ENCODE measurements at regions not wholly inside any gene's neighbourhood (a gene's known extent, or its start where the extent isn't known, plus 50 kb on each side); places are given as distances from the start of the nearest gene placed in this dataset.

DNA sequence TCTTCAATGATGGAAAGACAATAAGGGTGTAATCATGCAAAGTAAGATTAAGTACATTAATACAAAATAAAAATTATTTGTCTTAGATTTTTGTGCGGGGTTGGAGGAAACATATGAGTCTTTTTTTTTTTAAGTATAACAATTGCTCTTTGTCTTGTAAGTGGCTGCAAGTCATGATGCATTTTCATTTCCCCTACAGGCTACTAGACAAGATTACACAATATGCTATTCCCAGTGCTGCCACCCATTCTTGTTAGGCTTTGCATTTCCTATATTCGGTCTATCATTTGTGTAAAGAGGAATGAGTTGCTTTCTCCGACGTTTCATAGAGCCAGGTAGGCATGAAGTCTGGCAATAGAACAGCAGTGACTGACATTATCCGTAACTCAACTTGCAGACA lies 294.2 kb upstream of the CYLC2 start:
- no peak overlapping the region for H3K27ac ChIP-seq
- H3K27me3 ChIP-seq (replicated peaks; ENCODE audit: insufficient read depth), result no peaks in the 10 kb centered on the region
- H3K4me3 ChIP-seq, result no peak overlapping the region
- DNase-seq (ENCODE audit: low spot score), result no peak
- intact Hi-C loops (cut with DNase I), result no loop called here
- H3K9me3 ChIP-seq, result no peaks in the 10 kb centered on the region
- H3K4me1 ChIP-seq (replicated peaks), result no peaks in the 10 kb centered on the region
- WGBS, result 65% methylated on average over 5 of the region's 5 CpGs
- TF ChIP-seq, protein P1, sequence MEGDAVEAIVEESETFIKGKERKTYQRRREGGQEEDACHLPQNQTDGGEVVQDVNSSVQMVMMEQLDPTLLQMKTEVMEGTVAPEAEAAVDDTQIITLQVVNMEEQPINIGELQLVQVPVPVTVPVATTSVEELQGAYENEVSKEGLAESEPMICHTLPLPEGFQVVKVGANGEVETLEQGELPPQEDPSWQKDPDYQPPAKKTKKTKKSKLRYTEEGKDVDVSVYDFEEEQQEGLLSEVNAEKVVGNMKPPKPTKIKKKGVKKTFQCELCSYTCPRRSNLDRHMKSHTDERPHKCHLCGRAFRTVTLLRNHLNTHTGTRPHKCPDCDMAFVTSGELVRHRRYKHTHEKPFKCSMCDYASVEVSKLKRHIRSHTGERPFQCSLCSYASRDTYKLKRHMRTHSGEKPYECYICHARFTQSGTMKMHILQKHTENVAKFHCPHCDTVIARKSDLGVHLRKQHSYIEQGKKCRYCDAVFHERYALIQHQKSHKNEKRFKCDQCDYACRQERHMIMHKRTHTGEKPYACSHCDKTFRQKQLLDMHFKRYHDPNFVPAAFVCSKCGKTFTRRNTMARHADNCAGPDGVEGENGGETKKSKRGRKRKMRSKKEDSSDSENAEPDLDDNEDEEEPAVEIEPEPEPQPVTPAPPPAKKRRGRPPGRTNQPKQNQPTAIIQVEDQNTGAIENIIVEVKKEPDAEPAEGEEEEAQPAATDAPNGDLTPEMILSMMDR (IDR thresholded peaks at IDR 0.05), result no peak
- no peak for TF ChIP-seq POLR2AphosphoS5 (IDR thresholded peaks at IDR 0.05)
- TF ChIP-seq POLR2A (IDR thresholded peaks at IDR 0.05), result no peak
- no peaks in the 10 kb centered on the region for H3K36me3 ChIP-seq

DNA sequence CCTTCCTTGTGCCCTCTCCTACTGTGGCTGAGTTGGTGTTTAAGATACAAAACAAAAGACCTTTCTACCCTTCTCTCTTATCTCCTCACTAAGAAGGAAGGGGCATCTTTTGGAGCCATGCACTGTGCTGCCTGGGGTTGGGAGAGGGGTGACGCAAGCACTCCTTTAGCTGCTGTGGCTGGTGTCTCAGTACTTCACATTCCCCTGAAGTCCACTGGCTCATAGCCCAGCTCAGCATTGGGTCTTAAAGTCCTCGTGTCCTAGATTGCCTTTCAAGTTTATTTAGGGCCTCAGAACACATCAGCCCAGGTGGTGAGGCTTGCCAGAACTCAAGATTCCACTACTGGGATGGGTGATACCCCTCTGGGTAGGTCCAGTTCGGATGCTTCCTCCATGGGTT lies 325.9 kb upstream of the CYLC2 start:
- intact Hi-C loops (cut with DNase I), result no loop called here

DNA sequence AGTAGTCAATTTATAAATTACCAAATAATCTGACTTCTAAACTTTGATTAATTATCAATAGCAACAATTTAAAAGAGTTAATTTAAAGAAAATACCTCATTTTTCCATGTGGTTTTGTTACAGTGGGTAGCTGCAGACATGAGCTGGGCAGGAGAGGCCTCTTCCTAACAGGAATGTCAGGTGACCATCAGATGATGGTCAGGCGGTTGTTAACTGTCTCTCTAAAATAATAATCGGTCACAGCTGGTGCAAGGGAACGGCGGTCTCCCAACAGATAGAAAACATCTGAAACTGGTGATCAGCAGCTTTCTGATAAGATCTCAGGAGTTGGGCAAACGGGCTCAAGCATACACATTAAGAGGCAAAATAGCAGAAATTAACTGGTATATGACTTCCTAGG lies 342.7 kb upstream of the CYLC2 start:
- Histone ChIP-seq H3K36me3 (no peaks in the 10 kb centered on the region), H3K27ac (no peak overlapping the region), H3K9me3 (no peaks in the 10 kb centered on the region), H3K27me3 (replicated peaks; ENCODE audit: insufficient read depth) (no peaks in the 10 kb centered on the region), H3K4me3 (no peak overlapping the region), H3K4me1 (replicated peaks) (no peaks in the 10 kb centered on the region)
- intact Hi-C loops (cut with DNase I), result no loop called here
- no peak for TF ChIP-seq POLR2AphosphoS5 (IDR thresholded peaks at IDR 0.05)
- no peak for DNase-seq (ENCODE audit: low spot score)
- WGBS, result 71% methylated on average over 5 of the region's 5 CpGs

More for the DNA sequence above, 325.9 kb upstream of the CYLC2 start:
- H3K27me3 ChIP-seq (replicated peaks; ENCODE audit: insufficient read depth), result no peaks in the 10 kb centered on the region
- H3K36me3 ChIP-seq, result no peaks in the 10 kb centered on the region
- H3K4me1 ChIP-seq (replicated peaks), result no peaks in the 10 kb centered on the region
- TF ChIP-seq POLR2A (IDR thresholded peaks at IDR 0.05), result no peak
- TF ChIP-seq, protein P1 (IDR thresholded peaks at IDR 0.05), result no peak
- TF ChIP-seq POLR2AphosphoS5 (IDR thresholded peaks at IDR 0.05), result no peak
- H3K27ac ChIP-seq, result no peak overlapping the region
- 70% methylated on average over 3 of the region's 3 CpGs for WGBS
- no peak overlapping the region for H3K4me3 ChIP-seq
- no peak for DNase-seq (ENCODE audit: low spot score)
- no peaks in the 10 kb centered on the region for H3K9me3 ChIP-seq

DNA sequence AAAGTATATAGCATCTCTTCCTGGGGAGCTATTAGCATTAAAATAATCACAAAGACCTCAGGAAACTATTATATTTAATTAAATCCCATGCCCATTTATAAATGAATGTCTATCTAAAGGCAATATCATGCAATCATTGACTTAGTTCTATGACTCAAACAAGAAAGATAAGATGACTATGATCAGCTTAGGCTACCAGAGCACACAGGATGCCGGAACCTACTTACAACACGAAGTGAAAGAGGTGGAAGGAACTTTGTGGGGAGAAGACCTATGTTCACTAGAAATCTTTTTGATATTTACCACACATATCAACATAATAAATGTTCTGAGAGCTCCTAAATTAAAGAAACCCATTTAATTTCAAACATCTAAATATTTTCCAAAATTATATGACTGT lies 344.2 kb upstream of the CYLC2 start:
- Histone ChIP-seq H3K4me1 (replicated peaks) (no peaks in the 10 kb centered on the region), H3K4me3 (no peak overlapping the region), H3K27ac (no peak overlapping the region), H3K9me3 (no peaks in the 10 kb centered on the region), H3K36me3 (no peaks in the 10 kb centered on the region), H3K27me3 (replicated peaks; ENCODE audit: insufficient read depth) (no peaks in the 10 kb centered on the region)
- no peak for DNase-seq (ENCODE audit: low spot score)
- intact Hi-C loops (cut with DNase I), result no loop called here
- TF ChIP-seq POLR2A (IDR thresholded peaks at IDR 0.05), result no peak
- WGBS, result 95% methylated on average over 2 of the region's 2 CpGs

DNA sequence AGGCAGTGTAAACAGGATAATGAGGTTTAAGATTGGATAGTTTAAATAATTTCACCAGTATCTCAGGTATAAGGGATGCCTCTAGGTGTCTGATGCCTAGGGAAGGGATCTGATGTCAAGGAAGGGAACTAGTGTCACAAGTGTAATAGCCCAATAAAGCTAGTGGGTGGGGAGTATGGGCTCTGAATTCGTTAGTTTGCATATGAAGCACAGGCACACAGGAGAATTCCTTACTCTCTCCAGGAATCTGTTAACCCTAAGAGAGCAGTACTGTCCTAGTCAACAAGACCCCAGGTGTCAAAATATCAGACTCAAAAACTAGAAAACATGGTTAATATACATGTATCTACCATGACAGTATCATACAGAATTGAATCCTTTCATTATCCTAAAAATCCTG lies 352.5 kb upstream of the CYLC2 start:
- Histone ChIP-seq H3K9me3 (no peaks in the 10 kb centered on the region), H3K27me3 (replicated peaks; ENCODE audit: insufficient read depth) (no peaks in the 10 kb centered on the region), H3K4me1 (replicated peaks) (no peaks in the 10 kb centered on the region), H3K27ac (no peak overlapping the region), H3K36me3 (no peaks in the 10 kb centered on the region), H3K4me3 (no peak overlapping the region)
- intact Hi-C loops (cut with DNase I), result no loop called here
- WGBS, result 31% methylated on average over 1 of the region's 1 CpG
- no peak for DNase-seq (ENCODE audit: low spot score)
- TF ChIP-seq, protein P1 (IDR thresholded peaks at IDR 0.05), result no peak
- TF ChIP-seq POLR2AphosphoS5 (IDR thresholded peaks at IDR 0.05), result no peak

DNA sequence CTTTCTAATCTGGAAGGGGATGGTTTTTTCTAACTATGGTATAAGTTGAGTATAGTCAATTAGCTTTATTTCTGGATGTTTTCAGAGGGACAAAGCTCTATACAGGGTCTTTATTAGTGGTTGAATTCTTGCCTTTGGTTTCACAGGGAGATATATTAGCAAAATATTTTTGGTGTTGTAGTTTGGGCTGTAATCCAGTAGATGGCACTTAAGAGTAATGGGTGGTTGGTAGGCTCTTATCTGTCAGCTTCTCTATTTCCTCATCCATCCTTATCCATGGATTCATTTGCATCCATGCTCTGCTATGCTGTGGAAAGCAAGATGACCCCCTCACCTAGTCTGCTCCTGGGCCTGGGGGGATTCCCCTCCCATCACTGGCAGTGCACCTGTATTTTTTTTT lies 363.6 kb upstream of the CYLC2 start:
- TF ChIP-seq, protein P1 (IDR thresholded peaks at IDR 0.05), result no peak
- TF ChIP-seq POLR2A (IDR thresholded peaks at IDR 0.05), result no peak
- TF ChIP-seq POLR2AphosphoS5 (IDR thresholded peaks at IDR 0.05), result no peak
- no peak for DNase-seq (ENCODE audit: low spot score)
- H3K27me3 ChIP-seq (replicated peaks; ENCODE audit: insufficient read depth), result no peaks in the 10 kb centered on the region
- no peak overlapping the region for H3K27ac ChIP-seq
- no peaks in the 10 kb centered on the region for H3K36me3 ChIP-seq
- no peaks in the 10 kb centered on the region for H3K9me3 ChIP-seq
- intact Hi-C loops (cut with DNase I), result no loop called here
- H3K4me3 ChIP-seq, result no peak overlapping the region
- no peaks in the 10 kb centered on the region for H3K4me1 ChIP-seq (replicated peaks)

Data from prostate gland (tissue), 2 donors.